ENCODE measurements at regions not wholly inside any gene's neighbourhood (a gene's known extent, or its start where the extent isn't known, plus 50 kb on each side); places are given as distances from the start of the nearest gene placed in this dataset.

DNA sequence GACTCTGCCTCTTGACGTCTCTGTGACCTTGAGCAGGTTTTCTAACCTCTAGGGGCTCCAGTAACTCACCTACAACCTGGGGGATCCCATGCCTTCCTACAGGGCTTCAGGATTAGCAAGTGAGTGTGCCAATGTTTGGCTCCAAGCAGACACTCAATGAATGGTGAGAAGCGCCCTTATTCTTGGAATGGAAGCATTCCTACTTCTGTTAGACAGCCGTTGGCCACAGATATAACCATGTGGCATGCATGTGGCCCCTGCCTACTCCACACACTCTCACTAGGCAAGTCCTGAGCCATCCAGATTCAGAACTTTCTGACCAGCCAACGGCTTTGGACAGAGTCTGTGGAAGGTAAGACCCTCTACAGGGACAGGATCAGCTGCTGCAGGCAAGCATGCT lies 108.9 kb upstream of the LYZL2 start:
- Histone ChIP-seq H3K27ac (no peak overlapping the region), H3K9me3 (no peaks in the 10 kb centered on the region), H3K27me3 (no peaks in the 10 kb centered on the region), H3K36me3 (no peaks in the 10 kb centered on the region), H3K4me1 (no peaks in the 10 kb centered on the region), H3K4me3 (no peak overlapping the region)
- no peak for DNase-seq
- intact Hi-C loops (cut with DNase I; ENCODE audit: low total_unique reads), result no loop called here
- TF ChIP-seq POLR2A (IDR thresholded peaks at IDR 0.05), result no peak
- TF ChIP-seq, protein P1, sequence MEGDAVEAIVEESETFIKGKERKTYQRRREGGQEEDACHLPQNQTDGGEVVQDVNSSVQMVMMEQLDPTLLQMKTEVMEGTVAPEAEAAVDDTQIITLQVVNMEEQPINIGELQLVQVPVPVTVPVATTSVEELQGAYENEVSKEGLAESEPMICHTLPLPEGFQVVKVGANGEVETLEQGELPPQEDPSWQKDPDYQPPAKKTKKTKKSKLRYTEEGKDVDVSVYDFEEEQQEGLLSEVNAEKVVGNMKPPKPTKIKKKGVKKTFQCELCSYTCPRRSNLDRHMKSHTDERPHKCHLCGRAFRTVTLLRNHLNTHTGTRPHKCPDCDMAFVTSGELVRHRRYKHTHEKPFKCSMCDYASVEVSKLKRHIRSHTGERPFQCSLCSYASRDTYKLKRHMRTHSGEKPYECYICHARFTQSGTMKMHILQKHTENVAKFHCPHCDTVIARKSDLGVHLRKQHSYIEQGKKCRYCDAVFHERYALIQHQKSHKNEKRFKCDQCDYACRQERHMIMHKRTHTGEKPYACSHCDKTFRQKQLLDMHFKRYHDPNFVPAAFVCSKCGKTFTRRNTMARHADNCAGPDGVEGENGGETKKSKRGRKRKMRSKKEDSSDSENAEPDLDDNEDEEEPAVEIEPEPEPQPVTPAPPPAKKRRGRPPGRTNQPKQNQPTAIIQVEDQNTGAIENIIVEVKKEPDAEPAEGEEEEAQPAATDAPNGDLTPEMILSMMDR (IDR thresholded peaks at IDR 0.05), result no peak

DNA sequence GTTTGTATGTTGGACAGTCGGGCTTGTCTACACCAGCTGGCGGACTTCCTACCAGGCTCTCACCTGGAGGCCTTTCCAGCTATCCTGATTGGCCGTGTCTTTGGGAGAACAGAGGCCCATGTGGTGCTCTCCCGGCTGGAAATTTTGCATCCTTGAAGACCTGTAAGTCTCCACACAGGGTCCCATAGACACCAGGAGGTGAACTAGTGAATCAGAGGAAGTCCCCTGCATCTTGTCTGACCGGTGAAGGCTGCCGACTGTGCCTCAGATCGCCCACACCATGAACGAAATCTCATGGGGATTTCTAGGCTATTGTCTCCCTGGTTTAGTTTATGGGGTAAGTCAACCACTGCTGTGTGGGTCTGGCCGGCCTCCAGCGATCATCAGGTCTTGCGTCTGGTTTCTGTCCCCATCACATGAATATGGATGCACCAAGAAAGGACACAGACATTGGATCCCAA lies 108.4 kb upstream of the LYZL2 start:
- H3K27me3 ChIP-seq, result no peaks in the 10 kb centered on the region
- no peak overlapping the region for H3K4me3 ChIP-seq
- no peaks in the 10 kb centered on the region for H3K4me1 ChIP-seq
- no peaks in the 10 kb centered on the region for H3K9me3 ChIP-seq
- TF ChIP-seq, protein P1 (IDR thresholded peaks at IDR 0.05), result no peak
- no peak for TF ChIP-seq POLR2A (IDR thresholded peaks at IDR 0.05)
- H3K36me3 ChIP-seq, result no peaks in the 10 kb centered on the region
- no peak overlapping the region for H3K27ac ChIP-seq
- no peak for DNase-seq
- intact Hi-C loops (cut with DNase I; ENCODE audit: low total_unique reads), result no loop called here

DNA sequence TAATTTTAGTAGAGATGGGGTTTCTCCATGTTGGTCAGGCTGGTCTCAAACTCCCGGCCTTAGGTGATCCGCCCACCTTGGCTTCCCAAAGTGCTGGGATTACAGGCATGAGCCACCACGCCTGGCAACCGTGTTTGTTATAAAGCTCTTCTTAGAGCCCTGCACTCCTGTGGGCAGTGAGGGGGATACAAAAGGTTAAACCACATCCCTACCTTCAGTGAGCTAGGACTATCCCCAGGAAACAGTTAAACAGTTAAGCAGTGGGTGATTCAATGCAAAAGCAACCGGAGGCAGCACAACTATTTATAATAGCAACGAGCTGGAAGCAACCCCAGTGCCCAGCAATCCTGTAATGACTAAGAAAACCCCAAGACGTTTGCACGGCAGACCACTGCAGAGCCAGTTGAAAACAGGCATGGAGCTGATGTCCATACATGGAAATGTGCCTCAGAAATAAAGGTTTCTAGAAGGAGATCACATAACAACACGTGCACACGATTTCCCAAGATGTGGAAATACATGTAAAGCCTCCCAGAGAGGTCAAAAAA lies 107.2 kb upstream of the LYZL2 start:
- no peaks in the 10 kb centered on the region for H3K27me3 ChIP-seq
- DNase-seq, result peak; percentile 47 to 74
- TF ChIP-seq POLR2A (IDR thresholded peaks at IDR 0.05), result no peak
- TF ChIP-seq, protein P1 (IDR thresholded peaks at IDR 0.05), result no peak
- H3K4me1 ChIP-seq, result no peaks in the 10 kb centered on the region
- intact Hi-C loops (cut with DNase I; ENCODE audit: low total_unique reads), result no loop called here
- H3K36me3 ChIP-seq, result no peaks in the 10 kb centered on the region
- H3K27ac ChIP-seq, result peak overlapping the region; percentile 33 to 42
- H3K4me3 ChIP-seq, result no peak overlapping the region
- H3K9me3 ChIP-seq, result no peaks in the 10 kb centered on the region

DNA sequence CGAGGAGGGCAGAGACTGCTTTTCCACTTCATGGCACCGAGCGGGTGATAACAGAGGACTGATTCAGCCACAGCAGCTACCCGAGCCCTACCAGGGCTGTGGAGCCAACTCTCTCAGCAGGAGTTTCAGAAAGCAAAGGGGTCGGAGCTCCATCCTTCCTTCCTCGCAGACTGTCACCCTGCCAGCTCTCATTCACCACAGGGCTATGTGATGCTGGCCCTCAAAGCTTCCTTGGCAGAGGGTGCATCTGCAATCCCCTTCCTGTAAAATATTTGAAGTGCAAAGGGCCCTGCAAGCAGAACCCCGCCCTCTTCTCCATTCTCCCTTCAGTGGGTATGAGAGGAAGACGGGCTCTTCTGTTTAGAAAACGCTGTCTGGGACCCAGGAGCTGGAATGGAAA lies 105.3 kb upstream of the LYZL2 start:
- TF ChIP-seq POLR2A (IDR thresholded peaks at IDR 0.05), result no peak
- TF ChIP-seq, protein P1 (IDR thresholded peaks at IDR 0.05), result no peak
- no peak overlapping the region for H3K4me3 ChIP-seq
- no peaks in the 10 kb centered on the region for H3K36me3 ChIP-seq
- H3K4me1 ChIP-seq, result no peaks in the 10 kb centered on the region
- no peak overlapping the region for H3K27ac ChIP-seq
- no peaks in the 10 kb centered on the region for H3K9me3 ChIP-seq
- intact Hi-C loops (cut with DNase I; ENCODE audit: low total_unique reads), result no loop called here
- H3K27me3 ChIP-seq, result no peaks in the 10 kb centered on the region
- DNase-seq, result no peak

DNA sequence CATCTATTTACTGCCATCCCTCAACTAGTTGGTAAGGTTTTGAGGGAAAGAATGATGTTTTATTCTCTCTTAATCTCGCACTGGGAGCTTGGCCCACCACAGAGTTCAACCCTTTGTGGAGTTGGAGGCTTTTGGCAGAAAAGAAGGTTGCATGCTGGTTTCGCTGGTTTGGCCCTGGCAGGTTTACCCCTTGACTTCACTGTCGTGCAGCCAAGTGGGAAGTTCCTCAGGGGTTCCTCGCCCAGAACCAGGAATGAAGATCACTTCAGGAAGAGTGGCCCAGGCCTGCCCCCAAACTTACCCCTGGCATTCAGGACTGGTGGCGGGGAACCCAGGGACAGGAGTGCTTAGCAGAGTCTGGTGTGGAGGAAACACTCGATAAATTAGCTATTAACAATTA lies 103.1 kb upstream of the LYZL2 start:
- H3K4me3 ChIP-seq, result no peak overlapping the region
- DNase-seq, result no peak
- intact Hi-C loops (cut with DNase I; ENCODE audit: low total_unique reads), result no loop called here
- H3K36me3 ChIP-seq, result no peaks in the 10 kb centered on the region
- no peak for TF ChIP-seq POLR2A (IDR thresholded peaks at IDR 0.05)
- TF ChIP-seq, protein P1 (IDR thresholded peaks at IDR 0.05), result no peak
- H3K4me1 ChIP-seq, result no peaks in the 10 kb centered on the region
- H3K9me3 ChIP-seq, result no peaks in the 10 kb centered on the region
- no peak overlapping the region for H3K27ac ChIP-seq
- H3K27me3 ChIP-seq, result no peaks in the 10 kb centered on the region

All from uterus (tissue), 3 donors.